ENCODE measurements at regions not wholly inside any gene's neighbourhood (a gene's known extent, or its start where the extent isn't known, plus 50 kb on each side); places are given as distances from the start of the nearest gene placed in this dataset.

DNA sequence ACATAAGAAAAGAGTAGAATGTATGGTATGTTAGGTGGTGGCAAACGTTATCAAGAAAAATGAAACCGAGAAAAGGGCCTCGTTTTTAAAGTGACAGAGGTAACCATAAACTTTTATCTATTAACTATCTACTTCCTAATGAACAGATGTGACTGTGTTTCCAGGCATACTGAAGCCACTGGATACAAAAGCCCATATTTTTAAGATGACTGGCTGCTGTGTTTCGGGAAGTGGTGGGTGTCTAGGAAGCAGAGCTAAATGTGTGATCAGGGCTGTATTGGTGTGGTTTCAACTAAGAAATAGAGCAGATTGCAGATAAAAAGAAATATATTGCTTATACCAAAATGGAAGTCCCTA lies 71.8 kb downstream of the CHRM3 start:
- TF ChIP-seq, protein P1, sequence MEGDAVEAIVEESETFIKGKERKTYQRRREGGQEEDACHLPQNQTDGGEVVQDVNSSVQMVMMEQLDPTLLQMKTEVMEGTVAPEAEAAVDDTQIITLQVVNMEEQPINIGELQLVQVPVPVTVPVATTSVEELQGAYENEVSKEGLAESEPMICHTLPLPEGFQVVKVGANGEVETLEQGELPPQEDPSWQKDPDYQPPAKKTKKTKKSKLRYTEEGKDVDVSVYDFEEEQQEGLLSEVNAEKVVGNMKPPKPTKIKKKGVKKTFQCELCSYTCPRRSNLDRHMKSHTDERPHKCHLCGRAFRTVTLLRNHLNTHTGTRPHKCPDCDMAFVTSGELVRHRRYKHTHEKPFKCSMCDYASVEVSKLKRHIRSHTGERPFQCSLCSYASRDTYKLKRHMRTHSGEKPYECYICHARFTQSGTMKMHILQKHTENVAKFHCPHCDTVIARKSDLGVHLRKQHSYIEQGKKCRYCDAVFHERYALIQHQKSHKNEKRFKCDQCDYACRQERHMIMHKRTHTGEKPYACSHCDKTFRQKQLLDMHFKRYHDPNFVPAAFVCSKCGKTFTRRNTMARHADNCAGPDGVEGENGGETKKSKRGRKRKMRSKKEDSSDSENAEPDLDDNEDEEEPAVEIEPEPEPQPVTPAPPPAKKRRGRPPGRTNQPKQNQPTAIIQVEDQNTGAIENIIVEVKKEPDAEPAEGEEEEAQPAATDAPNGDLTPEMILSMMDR (IDR thresholded peaks at IDR 0.05): no peak
- no peak for TF ChIP-seq POLR2A (IDR thresholded peaks at IDR 0.05)

All from right lobe of liver (tissue), 4 donors.